Right cardiac atrium (tissue), 5 donors: ENCODE measurements at regions not wholly inside any gene's neighbourhood (a gene's known extent, or its start where the extent isn't known, plus 50 kb on each side); places are given as distances from the start of the nearest gene placed in this dataset.

Source experiments
- ATAC-seq, 2 donors: fragments of 200-7000 bp; cut with Tn5 transposase; one replicate each; pipeline versions ENCODE4 v1.8.0 to v1.9.1; 2020; ENCODE audit warnings: moderate library complexity in 2 of 2, mild to moderate bottlenecking in 1 of 2
- DNase-seq, 3 donors: peaks; one replicate each; pipeline ENCODE4 v3.0.0-alpha.2; 2020
- H3K27ac ChIP-seq: one replicate; pipeline ENCODE4 v1.5.1; 2013; ENCODE audit warnings: mild to moderate bottlenecking, low read length, control low read depth, moderate library complexity
- H3K27me3 ChIP-seq: one replicate; pipeline ENCODE4 v1.6.1; 2013; ENCODE audit not compliant: control insufficient read depth, insufficient read depth
- H3K4me1 ChIP-seq: one replicate; pipeline ENCODE4 v1.6.1; 2013; ENCODE audit warnings: low read length; ENCODE audit not compliant: control insufficient read depth, insufficient read depth
- H3K4me3 ChIP-seq: one replicate; pipeline ENCODE4 v1.5.1; 2013; ENCODE audit warnings: low read length, control low read depth
- H3K9me3 ChIP-seq: one replicate; pipeline ENCODE4 v1.6.1; 2013; ENCODE audit warnings: low read length; ENCODE audit not compliant: control insufficient read depth
- WGBS: extraction: QIAGEN DNeasy Blood & Tissue Kit; methylation state at CpG from one replicate; pipeline ENCODE4 v1.1.7; 2013; 5-methylcytosine and 5-hydroxymethylcytosine counted together
- intact Hi-C, 4 donors: fragments of 100-400 bp; cut with DNase I; formaldehyde crosslinking; loops; one replicate each; pipeline versions ENCODE4 v1.11.0 to v1.14.0; 2022 to 2023
- donor health status: healthy with polysubstance abuse.
- donor health status: DM: no; HTN: yes; CAD: no.
- donor health status: DM: no; HTN: no; CAD: no.
- donor health status: DM: no; HTN: yes; CAD: no; lungs with severe emphysema.
- donor health status: DM: yes; HTN: yes; CAD: no.

DNA sequence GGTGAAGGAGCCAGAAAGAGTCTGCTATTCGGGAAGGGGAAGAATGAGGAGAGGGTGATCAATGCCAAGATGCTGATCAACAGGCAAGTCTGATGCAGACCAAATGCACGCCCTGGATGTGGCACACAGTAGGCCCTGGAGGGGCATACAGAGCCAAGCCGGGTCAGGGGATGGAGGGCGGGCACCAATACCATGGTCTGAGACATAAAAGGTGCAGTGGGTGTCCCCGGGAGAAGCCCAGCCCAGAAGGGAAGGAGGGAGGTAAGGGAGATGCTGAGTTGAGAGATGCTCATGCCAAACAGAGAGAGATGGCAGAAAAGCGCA lies 66.6 kb upstream of the ID2 start:
- Histone ChIP-seq H3K27ac (no peak overlapping the region), H3K27me3 (no peaks in the 10 kb centered on the region), H3K9me3 (no peaks in the 10 kb centered on the region), H3K4me3 (no peak overlapping the region), H3K4me1 (no peaks in the 10 kb centered on the region)
- 92% methylated on average over 6 of the region's 6 CpGs for WGBS
- ATAC-seq (peak in 1 of 2 donors; percentile 11), DNase-seq (no peak)
- intact Hi-C loops, result no loop called here

- ATAC-seq (peak; percentile 79 to 85), DNase-seq (peak in 2 of 3 donors; percentile 71 to 79)
- Histone ChIP-seq H3K4me3 (no peak overlapping the region), H3K27ac (peak overlapping the region; percentile 55), H3K4me1 (no peaks in the 10 kb centered on the region), H3K27me3 (no peaks in the 10 kb centered on the region), H3K9me3 (no peaks in the 10 kb centered on the region)
- 65% methylated on average over 14 of the region's 14 CpGs for WGBS
- intact Hi-C loops, result no loop called here
Observed at GRCh38 chr2:8615576-8616281, 66.1 kb upstream of the ID2 start.

GRCh38 chr2:8617048-8617447 lies 64.8 kb upstream of the ID2 start:
- DNase-seq (no peak), ATAC-seq (no peak)
- H3K4me3 ChIP-seq, result no peak overlapping the region
- no peaks in the 10 kb centered on the region for H3K27me3 ChIP-seq
- H3K9me3 ChIP-seq, result no peaks in the 10 kb centered on the region
- intact Hi-C loops, result no loop called here
- no peaks in the 10 kb centered on the region for H3K4me1 ChIP-seq
- H3K27ac ChIP-seq, result no peak overlapping the region
- 90% methylated on average over 12 of the region's 12 CpGs for WGBS

- Histone ChIP-seq H3K27ac (no peak overlapping the region), H3K27me3 (no peaks in the 10 kb centered on the region), H3K4me1 (no peaks in the 10 kb centered on the region), H3K4me3 (no peak overlapping the region), H3K9me3 (no peaks in the 10 kb centered on the region)
- ATAC-seq (no peak), DNase-seq (no peak)
- intact Hi-C loops, result no loop called here
- 95% methylated on average over 8 of the region's 8 CpGs for WGBS
Observed at GRCh38 chr2:8617590-8617989, 64.3 kb upstream of the ID2 start.

DNA sequence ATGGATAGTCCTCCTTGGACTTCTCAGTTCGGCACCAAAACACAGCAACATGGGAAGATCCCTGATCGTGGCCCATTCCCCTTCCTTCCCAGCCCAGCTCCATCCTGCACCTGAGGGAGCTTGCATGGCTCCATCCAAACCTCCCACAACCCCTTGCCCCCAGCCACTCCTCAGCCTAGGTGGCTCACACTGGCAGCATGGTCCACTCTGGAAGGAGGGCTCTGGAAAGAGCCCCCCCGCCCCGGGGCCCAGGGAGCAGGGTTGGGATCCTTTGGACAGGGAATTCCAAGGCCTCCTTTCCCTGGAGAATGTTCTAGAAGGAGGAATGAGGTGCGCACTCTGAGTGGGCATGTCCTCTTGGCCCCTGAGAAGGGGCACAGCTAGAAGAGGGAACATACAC lies 62.8 kb upstream of the ID2 start:
- 98% methylated on average over 5 of the region's 5 CpGs for WGBS
- intact Hi-C loops, result no loop called here

GRCh38 chr2:8620611-8621382 lies 61.1 kb upstream of the ID2 start:
- H3K4me3 ChIP-seq, result no peak overlapping the region
- no peaks in the 10 kb centered on the region for H3K27me3 ChIP-seq
- H3K4me1 ChIP-seq, result no peaks in the 10 kb centered on the region
- peak; percentile 71 to 81 for ATAC-seq
- no peaks in the 10 kb centered on the region for H3K9me3 ChIP-seq
- DNase-seq, result no peak
- intact Hi-C loops, result no loop called here
- 42% methylated on average over 7 of the region's 7 CpGs for WGBS
- H3K27ac ChIP-seq, result no peak overlapping the region

More for the DNA sequence above, 62.8 kb upstream of the ID2 start:
- Histone ChIP-seq H3K27me3 (no peaks in the 10 kb centered on the region), H3K4me1 (no peaks in the 10 kb centered on the region), H3K4me3 (no peak overlapping the region), H3K9me3 (no peaks in the 10 kb centered on the region), H3K27ac (no peak overlapping the region)
- ATAC-seq (no peak), DNase-seq (no peak)

- no peak for ATAC-seq
Observed at GRCh38 chr2:8622199-8622911, 59.5 kb upstream of the ID2 start.

GRCh38 chr2:8622924-8623465 lies 58.9 kb upstream of the ID2 start:
- no peak overlapping the region for H3K27ac ChIP-seq
- H3K4me3 ChIP-seq, result no peak overlapping the region
- WGBS, result 84% methylated on average over 13 of the region's 13 CpGs
- no peaks in the 10 kb centered on the region for H3K9me3 ChIP-seq
- DNase-seq (no peak), ATAC-seq (no peak)
- H3K4me1 ChIP-seq, result no peaks in the 10 kb centered on the region
- intact Hi-C loops, result no loop called here
- no peaks in the 10 kb centered on the region for H3K27me3 ChIP-seq

More at GRCh38 chr2:8622199-8622911, 59.5 kb upstream of the ID2 start:
- Histone ChIP-seq H3K27ac (no peak overlapping the region), H3K9me3 (no peaks in the 10 kb centered on the region), H3K27me3 (no peaks in the 10 kb centered on the region), H3K4me3 (no peak overlapping the region), H3K4me1 (no peaks in the 10 kb centered on the region)
- WGBS, result 82% methylated on average over 7 of the region's 7 CpGs
- intact Hi-C loops, result no loop called here
- no peak for DNase-seq

GRCh38 chr2:8623576-8623957 lies 58.3 kb upstream of the ID2 start:
- Histone ChIP-seq H3K4me1 (no peaks in the 10 kb centered on the region), H3K9me3 (no peaks in the 10 kb centered on the region), H3K27me3 (no peaks in the 10 kb centered on the region), H3K27ac (no peak overlapping the region), H3K4me3 (no peak overlapping the region)
- ATAC-seq (no peak), DNase-seq (no peak)
- intact Hi-C loops, result no loop called here
- 91% methylated on average over 12 of the region's 12 CpGs for WGBS

GRCh38 chr2:8623958-8624591 lies 57.8 kb upstream of the ID2 start:
- Histone ChIP-seq H3K27me3 (no peaks in the 10 kb centered on the region), H3K27ac (no peak overlapping the region), H3K4me3 (no peak overlapping the region), H3K4me1 (no peaks in the 10 kb centered on the region), H3K9me3 (no peaks in the 10 kb centered on the region)
- ATAC-seq, result peak in 1 of 2 donors; percentile 10
- 58% methylated on average over 11 of the region's 11 CpGs for WGBS
- intact Hi-C loops, result no loop called here
- DNase-seq, result peak in 1 of 3 donors; percentile 57
